DND-41 (cell line): ENCODE measurements at regions not wholly inside any gene's neighbourhood (a gene's known extent, or its start where the extent isn't known, plus 50 kb on each side); places are given as distances from the start of the nearest gene placed in this dataset.

Experiments
- EZH2 ChIP-seq: IDR thresholded peaks from 3 replicates; pipeline ENCODE4 v1.6.1; 2012; ENCODE audit warnings: borderline replicate concordance, low read depth, mild to moderate bottlenecking, moderate library complexity, low read length, inconsistent platforms; ENCODE audit not compliant: severe bottlenecking
- TF ChIP-seq, protein P1 (sequence below): IDR thresholded peaks from 2 replicates; pipeline ENCODE4 v1.5.1; 2012; ENCODE audit warnings: borderline replicate concordance, low read length, moderate library complexity, mild to moderate bottlenecking; ENCODE audit not compliant: poor library complexity, severe bottlenecking; ENCODE audit errors: extremely low read depth

DNA sequence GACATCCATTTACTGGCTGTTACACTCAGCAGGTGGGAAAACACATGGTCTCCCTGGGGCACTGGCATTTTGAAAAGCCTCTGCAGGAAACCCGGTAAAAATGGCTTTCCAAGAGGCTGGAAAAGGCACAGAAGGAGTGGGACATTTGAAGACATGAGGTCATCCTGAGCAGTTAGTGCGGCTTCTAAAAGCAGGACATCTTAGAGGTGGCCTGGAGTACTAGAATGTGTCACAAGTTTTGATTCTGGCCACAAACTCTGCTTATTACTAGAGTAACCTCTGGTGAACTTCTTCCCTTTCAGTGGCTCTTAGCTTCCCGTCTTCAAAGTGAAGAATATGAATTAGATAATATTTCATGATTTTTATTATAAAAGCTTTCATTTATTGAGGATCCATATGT lies 423.0 kb upstream of the BRINP1 start:
- TF ChIP-seq, protein P1, sequence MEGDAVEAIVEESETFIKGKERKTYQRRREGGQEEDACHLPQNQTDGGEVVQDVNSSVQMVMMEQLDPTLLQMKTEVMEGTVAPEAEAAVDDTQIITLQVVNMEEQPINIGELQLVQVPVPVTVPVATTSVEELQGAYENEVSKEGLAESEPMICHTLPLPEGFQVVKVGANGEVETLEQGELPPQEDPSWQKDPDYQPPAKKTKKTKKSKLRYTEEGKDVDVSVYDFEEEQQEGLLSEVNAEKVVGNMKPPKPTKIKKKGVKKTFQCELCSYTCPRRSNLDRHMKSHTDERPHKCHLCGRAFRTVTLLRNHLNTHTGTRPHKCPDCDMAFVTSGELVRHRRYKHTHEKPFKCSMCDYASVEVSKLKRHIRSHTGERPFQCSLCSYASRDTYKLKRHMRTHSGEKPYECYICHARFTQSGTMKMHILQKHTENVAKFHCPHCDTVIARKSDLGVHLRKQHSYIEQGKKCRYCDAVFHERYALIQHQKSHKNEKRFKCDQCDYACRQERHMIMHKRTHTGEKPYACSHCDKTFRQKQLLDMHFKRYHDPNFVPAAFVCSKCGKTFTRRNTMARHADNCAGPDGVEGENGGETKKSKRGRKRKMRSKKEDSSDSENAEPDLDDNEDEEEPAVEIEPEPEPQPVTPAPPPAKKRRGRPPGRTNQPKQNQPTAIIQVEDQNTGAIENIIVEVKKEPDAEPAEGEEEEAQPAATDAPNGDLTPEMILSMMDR, result no peak
- TF ChIP-seq EZH2, result no peak
